PC-3 (cell line): ENCODE measurements at regions not wholly inside any gene's neighbourhood (a gene's known extent, or its start where the extent isn't known, plus 50 kb on each side); places are given as distances from the start of the nearest gene placed in this dataset.

Source experiments
- EZH2phosphoT487 ChIP-seq: fragments of 300-600 bp; sonication (generic); IDR thresholded peaks from 2 replicates; pipeline ENCODE4 v1.6.1; 2018; ENCODE audit warnings: mild to moderate bottlenecking, antibody characterized with exemption, low read length, borderline replicate concordance
- TF ChIP-seq, protein P1 (sequence below): fragments of 300-600 bp; sonication (generic); conservative IDR thresholded peaks from 2 replicates; pipeline ENCODE4 v1.5.1; 2017; ENCODE audit warnings: antibody characterized with exemption, low read depth, mild to moderate bottlenecking, low read length

DNA sequence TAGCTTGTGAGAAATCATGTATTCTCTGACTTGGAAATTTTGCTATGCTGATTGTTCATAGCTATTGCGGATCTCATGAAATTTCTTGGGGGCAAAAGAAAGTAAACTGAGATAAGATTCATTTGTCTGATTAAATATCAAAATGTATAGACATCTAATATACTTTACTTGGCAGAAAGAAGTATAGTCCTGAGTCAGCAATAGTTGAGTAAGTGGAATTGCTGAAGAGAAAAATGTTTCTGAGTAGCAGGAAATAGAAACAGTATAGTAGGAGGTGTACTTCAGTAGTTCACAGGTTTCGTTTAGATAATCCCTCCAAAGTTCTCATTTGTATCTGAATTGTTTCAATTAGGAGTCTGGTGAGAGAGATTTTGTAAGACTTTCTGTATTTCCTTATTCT is 705.9 kb downstream of the MCTP2 start:
- TF ChIP-seq, protein P1, sequence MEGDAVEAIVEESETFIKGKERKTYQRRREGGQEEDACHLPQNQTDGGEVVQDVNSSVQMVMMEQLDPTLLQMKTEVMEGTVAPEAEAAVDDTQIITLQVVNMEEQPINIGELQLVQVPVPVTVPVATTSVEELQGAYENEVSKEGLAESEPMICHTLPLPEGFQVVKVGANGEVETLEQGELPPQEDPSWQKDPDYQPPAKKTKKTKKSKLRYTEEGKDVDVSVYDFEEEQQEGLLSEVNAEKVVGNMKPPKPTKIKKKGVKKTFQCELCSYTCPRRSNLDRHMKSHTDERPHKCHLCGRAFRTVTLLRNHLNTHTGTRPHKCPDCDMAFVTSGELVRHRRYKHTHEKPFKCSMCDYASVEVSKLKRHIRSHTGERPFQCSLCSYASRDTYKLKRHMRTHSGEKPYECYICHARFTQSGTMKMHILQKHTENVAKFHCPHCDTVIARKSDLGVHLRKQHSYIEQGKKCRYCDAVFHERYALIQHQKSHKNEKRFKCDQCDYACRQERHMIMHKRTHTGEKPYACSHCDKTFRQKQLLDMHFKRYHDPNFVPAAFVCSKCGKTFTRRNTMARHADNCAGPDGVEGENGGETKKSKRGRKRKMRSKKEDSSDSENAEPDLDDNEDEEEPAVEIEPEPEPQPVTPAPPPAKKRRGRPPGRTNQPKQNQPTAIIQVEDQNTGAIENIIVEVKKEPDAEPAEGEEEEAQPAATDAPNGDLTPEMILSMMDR, result no peak
- TF ChIP-seq EZH2phosphoT487, result no peak
